ENCODE measurements at regions not wholly inside any gene's neighbourhood (a gene's known extent, or its start where the extent isn't known, plus 50 kb on each side); places are given as distances from the start of the nearest gene placed in this dataset.

DNA sequence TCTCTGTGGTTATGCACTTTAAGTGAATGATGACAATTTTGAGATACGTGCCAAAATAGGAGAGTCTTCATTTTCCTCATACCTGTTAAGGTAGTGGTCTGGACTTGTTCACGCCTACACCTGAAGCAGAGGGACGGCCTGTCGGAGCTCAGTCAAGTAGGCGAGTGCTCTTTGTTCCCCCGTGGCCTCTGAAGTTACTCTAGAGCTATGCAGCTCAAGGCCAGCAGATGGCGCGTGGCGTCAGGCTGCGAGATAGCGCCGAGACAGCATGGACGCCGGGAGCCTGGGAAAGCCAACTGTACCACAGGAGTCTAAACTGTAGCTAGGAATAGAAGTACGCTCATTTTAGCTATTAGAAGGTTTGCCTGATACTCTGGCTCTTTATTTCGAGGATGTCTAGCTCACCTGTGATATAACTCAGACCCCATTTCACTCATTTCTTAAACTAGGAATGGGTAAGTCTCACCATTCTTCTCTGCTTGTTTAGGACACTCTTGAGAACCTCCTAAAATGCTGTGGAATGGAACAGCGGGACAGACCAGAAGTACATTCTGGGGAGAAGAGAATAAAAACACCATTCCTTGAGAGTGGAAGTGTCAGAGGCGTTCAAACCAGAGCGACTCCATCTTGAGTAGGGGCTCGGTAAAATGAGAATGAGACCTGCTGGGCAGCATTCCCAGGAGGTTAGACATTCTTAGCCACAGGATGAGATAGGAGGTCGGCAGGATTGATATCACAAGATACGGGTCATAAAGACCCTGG is 267.4 kb upstream of the HMGA2 start:
- DNase-seq, result peak; percentile 3

DNA sequence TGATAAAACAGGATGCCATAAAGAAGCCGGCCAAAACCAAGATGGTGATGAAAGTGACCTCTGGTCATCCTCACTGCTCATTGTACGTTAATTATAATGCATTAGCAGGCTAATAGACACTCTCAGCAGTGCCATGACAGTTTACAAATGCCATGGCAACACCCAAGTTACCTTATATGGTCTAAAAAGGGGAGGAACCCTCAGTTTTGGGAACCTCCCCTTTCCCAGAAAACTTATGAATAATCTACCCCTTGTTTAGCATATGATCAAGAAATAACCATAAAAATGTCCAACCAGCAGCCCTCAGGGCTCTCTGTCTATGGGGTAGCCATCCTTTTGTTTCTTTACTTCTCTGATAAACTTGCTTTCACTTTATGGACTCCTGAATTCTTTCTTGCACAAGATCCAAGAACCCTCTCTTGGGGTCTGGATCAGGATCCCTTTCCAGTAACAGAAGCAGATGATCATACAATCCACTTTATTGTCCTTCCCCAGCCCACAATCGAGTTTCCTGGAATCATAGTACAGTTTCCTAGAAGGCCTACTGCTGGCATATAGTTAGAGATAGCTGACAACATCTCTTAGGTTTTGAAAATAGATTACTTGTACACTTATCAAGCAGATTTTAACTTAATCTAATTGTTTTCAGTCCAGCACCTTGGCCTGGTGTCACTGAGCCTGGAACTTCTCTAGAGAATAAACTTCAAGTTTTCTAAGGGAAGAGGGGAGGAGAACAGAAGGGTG is 266.7 kb upstream of the HMGA2 start:
- no peak for DNase-seq

DNA sequence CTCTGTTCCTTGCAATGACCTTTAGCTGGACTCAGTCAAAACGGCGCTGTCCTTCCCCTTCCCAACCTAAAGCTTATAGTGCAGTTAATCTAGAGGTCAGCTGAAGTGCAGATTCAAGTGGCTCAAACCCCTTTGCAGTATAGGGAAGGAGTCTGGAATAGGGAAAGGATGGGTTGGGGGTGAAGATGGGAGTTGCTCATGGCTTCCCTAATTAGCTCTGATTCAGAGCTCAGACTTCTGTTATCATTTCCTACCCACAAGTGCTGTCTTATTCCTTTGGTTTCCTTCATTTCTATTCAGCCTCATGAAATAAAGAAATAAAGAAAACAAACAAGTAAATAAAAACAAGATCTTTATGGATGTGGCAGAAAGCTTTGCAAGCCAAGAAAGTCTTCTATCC is 264.0 kb upstream of the HMGA2 start:
- no peak for DNase-seq

DNA sequence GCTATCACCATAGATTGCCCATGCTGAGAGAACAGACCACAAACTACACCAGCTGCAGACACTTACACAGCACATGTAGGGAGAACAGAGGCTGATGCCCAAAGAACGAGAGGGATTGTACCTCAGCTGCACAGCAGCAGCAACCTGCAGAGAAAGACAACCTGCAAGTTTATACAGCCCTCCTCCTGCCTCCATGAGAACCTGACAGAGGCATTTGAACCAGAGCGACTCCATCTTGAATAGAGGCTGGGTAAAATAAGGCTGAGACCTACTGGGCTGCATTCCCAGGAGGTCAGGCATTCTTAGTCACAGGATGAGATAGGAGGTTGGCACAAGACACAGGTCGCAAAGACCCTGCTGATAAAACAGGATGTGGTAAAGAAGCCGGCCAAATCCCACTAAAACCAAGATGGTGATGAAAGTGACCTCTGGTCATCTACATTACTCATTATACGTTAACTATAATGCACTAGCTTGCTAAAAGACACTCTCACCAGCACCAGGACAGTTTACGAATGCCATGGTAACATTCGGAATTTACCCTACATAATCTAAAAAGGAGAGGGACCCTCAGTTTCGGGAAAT is 262.4 kb upstream of the HMGA2 start:
- DNase-seq, result no peak

DNA sequence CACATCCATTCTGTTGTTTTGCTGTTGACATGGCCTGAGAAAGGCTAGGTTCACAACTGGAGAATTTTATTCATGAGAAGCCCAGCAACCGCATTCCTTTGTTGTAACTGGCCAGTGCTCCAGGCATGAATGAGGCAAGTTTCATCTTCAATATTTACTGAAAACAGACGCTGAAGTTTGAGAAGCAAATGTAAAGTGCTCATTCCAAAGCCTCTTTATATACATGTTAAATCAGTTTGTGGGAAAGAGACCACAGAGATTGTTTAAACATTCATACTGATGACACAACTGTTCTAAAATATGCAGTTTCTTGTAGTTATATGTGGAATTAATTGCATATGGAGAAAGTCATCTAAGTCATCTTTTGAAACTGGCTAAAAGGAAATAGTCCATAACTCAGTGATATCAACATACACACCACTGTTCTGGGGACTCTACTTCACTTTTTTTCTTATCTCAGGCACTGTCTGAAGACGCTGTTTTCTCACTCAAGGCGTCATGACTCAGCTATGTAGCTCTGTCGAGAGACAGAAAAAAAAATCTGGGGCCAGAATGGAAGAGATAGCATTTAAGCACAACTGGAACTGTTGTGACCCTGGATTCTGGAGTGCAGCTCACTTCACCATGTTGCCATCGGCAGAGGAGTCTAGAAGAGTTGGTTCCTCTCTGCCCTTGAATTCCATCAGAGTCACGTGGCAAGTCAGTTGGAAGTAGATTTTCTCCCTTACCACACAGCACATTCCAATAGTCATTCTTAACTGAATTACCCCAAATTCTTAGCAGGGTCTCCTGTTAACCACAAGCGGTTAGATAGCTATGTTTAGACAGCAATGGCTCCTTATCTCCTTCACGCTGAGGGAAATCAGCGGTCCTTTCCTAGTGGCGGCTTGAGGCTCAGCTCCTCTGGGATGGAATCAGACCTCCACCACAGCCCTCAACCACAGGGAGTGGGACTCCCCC is 258.4 kb upstream of the HMGA2 start:
- DNase-seq, result no peak

DNA sequence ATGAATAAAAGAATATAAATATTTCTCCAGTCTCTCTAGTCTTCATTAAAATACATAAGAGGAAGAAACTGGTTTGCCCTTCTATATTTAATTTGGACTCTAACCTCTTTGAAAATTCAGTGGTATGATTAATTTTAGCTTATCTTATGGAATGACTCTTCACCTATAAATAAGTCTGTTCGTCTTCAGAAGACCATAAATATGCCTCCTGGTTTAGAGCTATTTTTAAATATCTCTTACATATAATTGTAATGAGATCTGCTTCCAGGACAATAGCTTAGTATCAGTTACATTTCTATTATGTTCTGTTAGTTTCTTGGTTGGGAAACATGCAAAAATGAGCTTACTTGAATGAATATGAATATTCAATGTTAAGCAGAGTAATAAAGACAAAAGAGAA is 257.5 kb upstream of the HMGA2 start:
- no peak for DNase-seq

DNA sequence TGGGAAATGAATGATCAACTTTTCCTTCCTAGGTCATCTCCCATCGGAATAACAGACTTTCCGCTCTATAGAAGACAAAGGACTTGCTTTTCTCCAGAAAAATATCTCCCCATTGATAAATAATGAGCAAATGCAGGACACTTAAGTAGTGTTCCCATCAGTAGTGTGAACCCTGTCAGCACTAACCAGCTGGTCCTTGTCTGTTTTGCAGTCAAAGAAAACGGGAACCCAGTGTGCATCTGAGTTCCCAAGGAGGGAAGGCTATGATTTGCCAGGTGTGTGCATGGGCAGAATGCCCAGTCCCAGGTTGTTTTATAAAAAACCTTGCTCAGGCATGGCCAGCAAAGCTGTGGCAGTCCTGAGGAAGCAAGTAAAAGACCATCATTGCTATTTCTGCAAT is 256.5 kb upstream of the HMGA2 start:
- DNase-seq, result no peak

DNA sequence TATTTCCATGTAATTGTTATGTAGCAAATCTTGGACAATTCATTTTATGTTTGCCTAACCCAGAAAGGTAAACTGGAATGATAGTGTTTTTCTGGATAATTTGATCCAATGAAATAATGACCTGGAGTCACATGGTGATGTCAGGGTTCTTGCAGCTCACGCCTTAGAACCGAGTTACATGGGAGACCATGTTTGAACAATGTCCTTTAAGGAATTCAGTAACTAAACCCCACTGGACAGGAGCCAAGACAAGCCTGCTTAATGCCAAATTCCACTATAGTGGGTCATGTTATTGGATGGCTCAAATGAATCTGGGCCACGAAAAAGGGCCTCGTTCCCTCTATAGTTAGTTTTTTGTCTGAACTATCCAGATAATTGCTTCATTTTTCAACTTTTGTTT is 255.8 kb upstream of the HMGA2 start:
- DNase-seq, result no peak

DNA sequence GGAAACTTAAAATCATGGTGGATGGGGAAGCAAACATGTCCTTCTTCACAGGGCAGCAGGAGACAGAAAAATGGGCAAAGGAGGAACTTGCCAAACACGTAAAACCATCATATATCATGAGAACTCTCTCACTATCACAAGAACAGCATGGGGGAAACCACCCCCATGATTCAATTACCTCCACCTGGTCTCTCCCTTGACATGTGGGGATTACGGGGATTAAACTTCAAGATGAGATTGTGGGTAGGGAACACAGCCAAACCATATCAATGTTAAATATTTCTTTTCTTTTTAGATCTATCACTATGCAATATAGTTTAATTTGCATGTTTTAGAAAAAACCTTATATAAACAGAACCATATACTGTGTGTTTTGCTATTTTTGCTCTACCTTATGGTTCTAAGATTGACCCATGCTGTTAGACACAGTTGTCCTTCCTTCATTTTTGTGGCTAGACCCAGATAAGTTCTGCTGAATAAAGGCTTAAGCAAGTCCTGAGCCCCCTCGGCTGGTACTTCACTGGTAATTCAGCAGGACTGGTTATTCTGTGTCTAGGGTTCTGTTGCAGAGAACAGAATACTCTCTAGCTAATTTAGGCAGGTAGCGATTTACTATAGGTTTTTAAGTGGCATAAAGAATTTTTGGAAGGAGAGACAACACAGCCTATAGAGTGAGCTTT is 253.7 kb upstream of the HMGA2 start:
- no peak for DNase-seq

DNA sequence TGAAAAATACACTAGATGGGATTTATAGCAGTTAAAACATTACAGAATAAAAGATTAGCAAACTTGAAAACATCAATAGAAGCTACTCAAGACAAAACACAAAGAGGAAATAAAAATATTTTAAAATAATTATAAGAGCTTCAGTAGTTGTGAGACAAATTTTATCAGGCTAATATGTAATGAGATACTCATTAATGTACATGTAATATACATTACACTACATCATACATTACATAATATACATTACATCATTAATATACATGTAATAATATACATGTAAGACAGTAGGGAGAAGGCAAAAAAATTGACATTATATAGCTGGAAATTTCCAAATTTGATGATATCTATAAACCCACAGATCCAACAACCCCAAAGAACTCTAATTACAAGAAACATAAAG is 249.4 kb upstream of the HMGA2 start:
- DNase-seq, result no peak

DNA sequence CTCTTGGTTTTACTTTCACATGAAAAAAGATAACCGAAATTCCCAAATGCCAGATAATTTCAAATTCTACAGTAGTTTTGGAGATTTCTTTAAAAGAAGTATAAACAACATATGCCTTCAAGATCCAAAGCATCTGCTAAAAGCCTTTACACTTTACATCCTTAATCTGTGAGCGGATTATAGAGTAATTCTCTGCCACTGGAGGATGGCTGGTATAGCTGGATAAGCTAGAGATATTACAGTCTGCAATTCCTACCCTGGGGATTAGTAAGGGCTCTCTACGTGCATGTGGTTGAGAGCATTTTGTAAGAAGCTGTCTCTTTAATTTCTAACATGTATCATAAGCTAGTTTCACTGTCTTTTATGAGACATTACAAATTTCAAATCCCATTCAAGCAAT is 240.3 kb upstream of the HMGA2 start:
- DNase-seq, result no peak

DNA sequence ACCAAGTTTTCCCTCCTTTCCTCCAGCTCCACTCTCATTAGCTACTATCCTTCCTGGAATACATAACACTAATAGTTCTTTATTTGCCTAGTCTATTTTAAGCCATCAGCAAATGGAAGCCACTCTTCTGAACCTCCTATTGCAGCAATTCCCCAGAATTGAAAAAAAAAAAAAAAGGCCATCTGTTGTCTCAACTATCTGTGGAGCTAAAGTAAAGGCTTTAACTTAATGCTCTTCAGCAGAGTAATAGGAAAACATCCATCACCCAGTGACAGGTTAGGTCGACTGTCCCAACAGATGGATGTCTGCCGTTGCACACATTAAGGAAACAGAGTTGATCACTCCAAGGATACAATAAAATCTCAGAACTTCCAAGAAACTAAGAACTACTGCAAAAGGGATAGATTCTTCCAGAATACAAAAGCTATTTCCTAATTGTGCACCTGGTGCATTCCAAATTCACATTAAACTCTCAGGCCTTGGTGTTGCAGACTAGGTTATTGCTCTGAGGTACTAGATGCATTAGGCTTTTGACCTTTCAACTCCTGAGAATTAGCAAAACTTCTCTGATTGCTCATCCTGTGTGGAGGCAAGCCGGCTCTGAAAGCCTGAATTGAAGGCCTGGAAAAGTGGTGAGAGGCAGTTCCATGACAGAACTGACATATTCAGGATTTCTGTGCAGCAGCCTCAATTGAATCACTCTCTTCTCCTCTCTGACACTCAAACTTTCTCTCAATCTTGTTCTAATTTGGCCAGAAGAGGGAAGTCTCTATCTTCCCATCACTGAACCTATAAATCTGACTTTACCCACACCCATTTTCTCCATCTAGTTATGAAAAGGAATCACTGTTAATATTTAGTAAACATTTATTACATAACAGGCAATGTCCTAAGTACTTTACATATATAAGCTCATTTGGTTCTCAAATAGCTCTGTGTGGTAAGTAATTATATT is 238.4 kb upstream of the HMGA2 start:
- DNase-seq, result no peak

DNA sequence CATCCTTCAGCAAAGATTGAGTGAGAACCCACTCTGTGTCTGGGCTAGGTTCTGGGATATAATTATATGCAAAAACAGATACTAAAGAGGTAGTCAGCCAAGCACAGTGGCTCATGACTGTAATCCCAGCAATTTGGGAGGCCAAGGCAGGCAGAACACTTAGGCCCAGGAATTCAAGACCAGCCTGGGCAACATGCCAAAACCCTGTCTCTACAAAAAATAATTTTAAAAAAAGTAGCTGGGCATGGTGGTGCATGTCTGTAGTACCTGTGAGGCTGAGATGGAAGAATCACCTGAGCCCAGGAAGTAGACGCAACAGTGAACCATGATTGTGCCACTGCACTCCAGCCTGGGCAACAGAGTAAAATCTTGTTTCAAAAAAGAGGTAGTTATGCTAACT is 237.5 kb upstream of the HMGA2 start:
- no peak for DNase-seq

DNA sequence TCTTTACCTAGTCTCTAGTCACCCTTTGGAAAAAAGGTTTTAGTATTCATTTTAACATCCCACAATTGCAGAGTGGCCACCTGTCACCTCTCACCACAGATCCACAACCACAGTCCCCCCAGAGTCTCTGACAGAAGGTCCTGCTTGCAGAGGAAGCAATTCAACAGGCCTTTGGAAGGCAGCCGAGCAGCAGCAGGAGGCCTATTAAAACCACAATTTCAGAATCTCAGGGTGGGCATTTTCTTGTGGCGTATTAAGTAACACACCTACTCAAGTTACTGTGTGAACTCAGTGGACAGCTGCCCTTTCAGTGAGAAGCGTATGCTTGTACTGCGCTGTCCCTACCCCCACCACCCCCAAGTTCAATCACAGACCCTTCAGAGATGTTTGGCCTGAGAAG is 234.0 kb upstream of the HMGA2 start:
- no peak for DNase-seq

DNA sequence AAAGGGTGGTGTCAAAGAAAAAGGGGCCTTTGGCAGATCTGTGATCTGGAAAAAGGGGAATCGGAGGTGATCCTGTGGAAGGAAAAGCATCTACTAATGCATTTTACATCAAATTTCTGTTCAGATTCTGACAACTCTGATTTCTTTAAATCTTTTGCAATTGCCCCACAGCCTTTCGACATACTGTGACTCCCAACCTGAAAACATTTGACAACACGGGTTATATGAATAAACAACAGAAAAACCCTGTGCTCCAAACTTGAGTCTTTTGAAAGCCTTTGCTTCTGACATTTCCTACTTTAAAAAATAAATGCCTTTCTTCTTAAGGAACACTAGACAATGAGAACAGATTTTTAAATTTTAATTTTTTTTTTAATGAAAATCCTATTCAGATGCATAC is 231.9 kb upstream of the HMGA2 start:
- DNase-seq, result no peak

DNA sequence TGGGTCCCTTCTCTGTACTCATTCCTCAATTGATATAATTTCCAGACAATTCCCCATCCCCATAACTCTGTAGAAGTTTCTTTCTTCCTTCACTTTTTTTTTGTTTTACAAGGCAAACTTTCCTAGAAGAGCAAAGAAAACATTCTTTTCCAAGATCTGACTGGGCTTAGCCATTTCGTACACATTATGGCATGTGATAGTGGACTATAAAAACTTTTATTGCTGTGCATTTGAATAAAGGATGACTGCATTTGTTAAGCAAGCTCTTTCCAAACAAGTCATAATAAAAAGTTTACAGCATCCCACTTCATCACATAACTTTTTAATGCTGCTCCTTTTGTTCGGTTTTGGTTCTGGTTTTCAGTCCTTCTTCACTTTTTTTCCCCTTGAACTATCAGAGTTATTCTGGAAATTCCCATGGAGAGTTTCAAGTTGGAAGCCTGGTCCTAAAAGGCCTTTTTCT is 231.0 kb upstream of the HMGA2 start:
- DNase-seq, result no peak

DNA sequence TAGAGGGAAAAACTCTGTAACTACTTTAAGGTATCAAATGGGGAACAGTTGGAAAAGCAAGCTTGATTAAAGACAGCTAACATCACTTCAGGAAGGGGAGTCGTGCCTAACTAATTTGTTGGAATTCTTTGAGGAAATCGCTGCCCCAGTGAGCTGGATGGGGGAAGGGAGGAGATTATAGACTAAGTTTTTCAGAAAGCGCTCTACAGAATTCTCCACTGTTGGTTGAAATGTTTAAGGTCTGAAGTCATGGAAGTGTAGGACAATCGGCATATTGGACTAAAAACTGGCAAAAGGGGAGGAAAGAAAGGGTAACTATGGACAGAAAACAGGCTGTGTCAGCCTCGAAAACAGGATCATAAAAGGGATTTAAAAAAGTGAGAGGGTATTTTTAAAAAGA is 229.9 kb upstream of the HMGA2 start:
- no peak for DNase-seq

DNA sequence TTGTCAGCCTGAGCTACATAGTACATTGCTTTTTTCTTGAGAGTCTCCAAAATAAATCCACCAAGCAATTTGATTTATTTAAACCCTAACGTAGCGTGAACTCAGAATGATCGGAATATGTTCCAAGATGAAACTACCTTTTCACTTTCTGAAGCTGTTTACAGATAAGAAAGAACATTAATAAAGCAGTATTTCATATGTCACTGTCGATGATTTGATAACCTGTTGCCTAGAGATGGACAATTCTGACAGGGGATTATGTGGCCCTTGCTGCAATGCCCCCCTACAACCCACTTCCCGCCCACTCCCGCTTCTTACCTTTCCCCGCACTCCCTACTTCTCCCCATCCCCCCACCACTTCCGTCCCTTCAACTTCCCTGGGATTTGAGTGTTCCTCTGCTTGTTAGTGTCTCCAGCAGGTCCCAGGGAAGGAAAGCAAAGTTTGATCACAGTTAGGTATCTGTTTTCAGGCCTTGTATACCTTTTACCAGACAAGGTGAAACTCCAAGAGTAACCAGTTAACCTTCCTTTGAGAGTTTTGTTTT is 229.2 kb upstream of the HMGA2 start:
- no peak for DNase-seq

DNA sequence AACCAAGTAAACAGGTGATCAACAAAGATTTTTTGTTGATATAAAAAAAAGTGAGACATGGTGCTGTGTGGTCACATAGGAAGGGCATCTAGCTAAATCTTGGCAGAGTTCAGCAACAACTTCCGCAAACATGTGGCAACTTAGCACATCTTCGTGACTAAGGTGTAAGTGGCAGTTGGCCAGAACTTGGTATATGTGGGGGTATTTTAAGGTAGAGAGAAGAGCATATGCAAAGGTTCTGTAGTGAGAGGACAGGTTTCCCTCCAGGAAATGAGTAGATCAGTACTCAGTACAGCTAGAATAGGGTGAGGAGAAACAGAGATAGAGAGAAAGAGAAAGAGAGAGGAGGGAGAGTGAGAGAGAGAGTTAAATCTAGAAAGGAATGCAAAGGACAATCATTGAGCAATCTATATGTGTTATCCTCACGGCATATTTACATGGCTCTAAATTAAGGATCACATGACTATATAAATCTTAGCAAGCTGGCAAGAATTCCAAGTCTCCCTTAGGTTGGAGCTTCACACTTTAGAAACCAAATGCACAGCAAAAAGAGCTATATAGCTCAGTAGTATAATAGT is 227.7 kb upstream of the HMGA2 start:
- DNase-seq, result no peak

DNA sequence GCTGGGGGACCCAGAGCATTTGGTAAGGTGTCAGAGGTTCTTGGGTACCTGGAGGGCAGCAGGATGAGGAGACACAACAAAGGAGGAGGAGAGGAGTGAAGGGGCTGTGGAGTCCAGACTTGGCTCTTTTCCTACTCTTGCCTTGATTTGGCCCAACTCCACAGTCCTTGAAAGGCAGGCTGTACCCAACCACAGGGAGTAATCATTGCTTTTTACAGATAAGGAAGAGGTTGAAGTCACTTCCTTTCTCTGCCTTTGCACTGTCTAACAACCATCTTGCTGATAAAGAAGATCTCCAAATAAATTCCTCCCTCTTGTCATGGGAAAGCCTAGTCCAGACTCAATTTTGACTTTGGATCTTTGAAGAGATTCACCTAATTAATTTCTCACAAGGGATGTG is 226.8 kb upstream of the HMGA2 start:
- no peak for DNase-seq

DNA sequence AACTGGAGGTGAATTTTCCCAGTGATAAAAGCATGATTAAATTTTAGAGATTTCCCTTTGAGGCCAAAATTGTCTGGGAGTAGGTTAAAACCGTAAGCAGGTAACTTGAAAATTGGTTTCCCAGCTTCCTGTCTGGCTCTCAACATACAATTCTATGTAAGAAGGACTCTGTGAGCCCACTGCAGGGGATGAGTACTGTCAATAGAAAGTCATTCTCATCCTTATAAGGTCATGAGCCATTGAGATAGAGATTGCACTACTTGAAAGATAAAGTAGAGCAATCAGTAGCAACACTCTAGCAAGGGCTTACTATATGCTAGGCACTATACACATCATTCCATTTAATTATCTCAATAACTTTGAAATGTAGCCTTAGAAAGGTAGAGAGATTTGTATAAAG is 225.6 kb upstream of the HMGA2 start:
- no peak for DNase-seq

Measured in NCI-H1092 treated with DMSO at 0.1 percent for 48 hours (cell line).